Brain microvascular endothelial cell (primary cell): ENCODE measurements at regions not wholly inside any gene's neighbourhood (a gene's known extent, or its start where the extent isn't known, plus 50 kb on each side); places are given as distances from the start of the nearest gene placed in this dataset.
A peak's percentile ranks its signal among the peaks of the same experiment; 100 is the strongest.

ENCODE experiments used
- DNase-seq: peaks from one replicate; pipeline ENCODE4 v3.0.0-alpha.2; 2020
- H3K27ac ChIP-seq: fragments of 250-450 bp; sonication (Bioruptor Pico); 2 replicates; pipeline ENCODE4 v1.5.1; 2020; ENCODE audit warnings: mild to moderate bottlenecking, moderate library complexity
- H3K27me3 ChIP-seq: fragments of 250-450 bp; sonication (Bioruptor Pico); replicated peaks from 2 replicates; pipeline ENCODE4 v1.5.1; 2020; ENCODE audit warnings: mild to moderate bottlenecking
- H3K36me3 ChIP-seq: fragments of 250-450 bp; sonication (Bioruptor Pico); replicated peaks from 2 replicates; pipeline ENCODE4 v1.5.1; 2020; ENCODE audit warnings: mild to moderate bottlenecking
- H3K4me3 ChIP-seq: 2 replicates; pipeline ENCODE4 v1.5.1; 2011; ENCODE audit warnings: low read depth, mild to moderate bottlenecking, control low read depth, low read length, moderate library complexity
- CTCF ChIP-seq: IDR thresholded peaks from 2 replicates; pipeline ENCODE4 v1.5.1; 2011; ENCODE audit warnings: low read depth, mild to moderate bottlenecking, moderate library complexity, low read length, control low read depth, inconsistent platforms; ENCODE audit errors: missing control alignments
- in situ Hi-C: cut with HindIII; loops from 2 replicates; pipeline ENCODE4 v1.10.0; 2017; ENCODE audit warnings: low sequenced_read_pairs, low pct_ligation_motif_present

DNA sequence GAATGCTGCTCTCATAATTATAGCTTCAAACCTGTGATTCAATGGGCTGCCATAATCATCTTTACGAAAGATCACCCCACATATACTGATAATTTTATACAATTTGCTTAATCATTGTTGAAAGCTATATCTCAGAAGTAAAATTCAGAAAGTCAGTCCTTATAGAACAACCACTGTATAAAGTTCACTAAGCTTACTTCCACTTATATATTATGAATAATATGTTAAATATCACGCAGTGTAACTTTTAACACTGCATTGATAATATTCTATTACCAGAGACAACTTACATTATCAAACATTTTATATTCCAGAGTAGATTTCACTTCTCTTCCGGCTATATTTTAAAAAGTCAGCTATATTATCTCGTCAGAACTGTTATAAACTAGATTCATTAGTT, 550.1 kb upstream of the PCDH20 start:
- no peak for DNase-seq
- Histone ChIP-seq H3K4me3 (no peak overlapping the region), H3K27ac (no peak overlapping the region), H3K27me3 (no peaks in the 10 kb centered on the region), H3K36me3 (no peaks in the 10 kb centered on the region)
- no peak for TF ChIP-seq CTCF
- in situ Hi-C loops = no loop called here

DNA sequence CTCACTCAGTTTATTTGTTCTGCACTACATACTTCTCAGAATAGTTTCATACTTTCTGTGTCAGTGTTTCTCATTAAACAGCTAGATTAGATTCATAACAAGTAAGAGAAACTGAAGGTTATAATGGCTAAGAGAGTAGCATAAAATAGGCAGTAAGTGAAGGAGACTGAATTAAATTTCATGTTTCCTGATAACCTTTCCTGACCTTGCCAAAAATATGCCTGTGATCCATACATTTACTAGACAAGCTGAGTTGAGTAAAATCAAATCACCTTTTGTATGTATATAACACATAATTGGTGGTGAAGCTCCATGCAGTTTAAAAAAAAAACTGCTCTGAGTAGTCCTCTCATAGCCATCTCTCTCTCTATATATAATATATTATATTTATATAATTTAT, 545.3 kb upstream of the PCDH20 start:
- Histone ChIP-seq H3K27me3 (no peaks in the 10 kb centered on the region), H3K36me3 (no peaks in the 10 kb centered on the region), H3K4me3 (no peak overlapping the region), H3K27ac (no peak overlapping the region)
- no peak for TF ChIP-seq CTCF
- in situ Hi-C loops = no loop called here
- no peak for DNase-seq

DNA sequence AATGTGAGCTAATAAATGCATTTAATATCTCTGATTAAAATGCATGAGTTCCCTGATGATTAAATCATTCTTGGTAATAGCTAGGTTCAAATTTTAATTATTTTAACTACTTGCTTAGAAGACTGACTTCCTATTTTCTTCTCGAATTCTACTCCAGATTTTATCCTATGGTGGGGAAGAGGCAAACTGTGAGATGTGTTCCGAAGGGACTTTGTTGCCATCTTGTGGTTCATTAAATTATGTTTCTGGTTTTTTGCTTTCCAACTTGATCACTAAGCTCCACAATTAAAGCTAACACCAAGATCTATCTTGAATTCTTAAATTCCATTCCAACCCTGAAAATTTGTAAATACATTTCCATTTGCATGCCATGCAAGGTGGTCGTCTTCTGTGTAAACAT, 538.4 kb upstream of the PCDH20 start:
- Histone ChIP-seq H3K36me3 (no peaks in the 10 kb centered on the region), H3K27ac (no peak overlapping the region), H3K4me3 (no peak overlapping the region), H3K27me3 (no peaks in the 10 kb centered on the region)
- in situ Hi-C loops = no loop called here
- TF ChIP-seq CTCF = peak; percentile 36
- DNase-seq = no peak

- no peak for TF ChIP-seq CTCF
- no peaks in the 10 kb centered on the region for H3K27me3 ChIP-seq
- no peaks in the 10 kb centered on the region for H3K36me3 ChIP-seq
- in situ Hi-C loops = no loop called here
- no peak overlapping the region for H3K4me3 ChIP-seq
- no peak for DNase-seq
- H3K27ac ChIP-seq = no peak overlapping the region
These were observed 535.2 kb upstream of the PCDH20 start for GRCh38 chr13:61950828-61951227.

DNA sequence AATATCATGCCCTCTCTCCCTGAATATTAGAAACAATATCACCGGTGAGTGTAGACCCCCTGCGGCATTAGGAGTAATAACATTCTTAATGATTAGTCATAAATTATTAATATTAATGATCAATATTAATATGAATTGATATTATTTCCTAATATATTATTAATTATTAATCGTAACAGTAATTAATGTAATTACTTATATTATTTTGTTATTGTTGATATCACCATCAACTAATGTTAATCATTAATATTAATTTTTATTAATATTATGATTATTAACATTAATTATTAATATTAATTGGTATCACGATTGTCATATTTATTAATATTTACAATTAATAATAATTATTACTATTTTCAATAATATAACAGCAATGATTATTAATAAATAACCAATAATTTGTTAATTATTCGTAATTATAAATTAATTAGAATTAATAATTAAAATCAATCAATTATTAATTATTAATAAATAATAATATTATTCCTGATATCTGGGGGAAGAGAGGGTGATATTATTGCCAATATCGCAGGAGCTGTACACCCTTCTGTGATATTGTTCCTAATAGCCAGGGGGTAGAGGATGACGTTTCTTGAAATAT, 528.8 kb upstream of the PCDH20 start:
- TF ChIP-seq CTCF = no peak
- H3K27me3 ChIP-seq = no peaks in the 10 kb centered on the region
- in situ Hi-C loops = no loop called here
- H3K4me3 ChIP-seq = no peak overlapping the region
- H3K36me3 ChIP-seq = no peaks in the 10 kb centered on the region
- H3K27ac ChIP-seq = no peak overlapping the region
- no peak for DNase-seq

GRCh38 chr13:61935710-61936109, 520.1 kb upstream of the PCDH20 start:
- Histone ChIP-seq H3K36me3 (no peaks in the 10 kb centered on the region), H3K4me3 (no peak overlapping the region), H3K27me3 (no peaks in the 10 kb centered on the region), H3K27ac (no peak overlapping the region)
- no peak for DNase-seq
- no peak for TF ChIP-seq CTCF
- in situ Hi-C loops = no loop called here
